ENCODE measurements at regions not wholly inside any gene's neighbourhood (a gene's known extent, or its start where the extent isn't known, plus 50 kb on each side); places are given as distances from the start of the nearest gene placed in this dataset.
A peak's percentile ranks its signal among the peaks of the same experiment; 100 is the strongest.

DNA sequence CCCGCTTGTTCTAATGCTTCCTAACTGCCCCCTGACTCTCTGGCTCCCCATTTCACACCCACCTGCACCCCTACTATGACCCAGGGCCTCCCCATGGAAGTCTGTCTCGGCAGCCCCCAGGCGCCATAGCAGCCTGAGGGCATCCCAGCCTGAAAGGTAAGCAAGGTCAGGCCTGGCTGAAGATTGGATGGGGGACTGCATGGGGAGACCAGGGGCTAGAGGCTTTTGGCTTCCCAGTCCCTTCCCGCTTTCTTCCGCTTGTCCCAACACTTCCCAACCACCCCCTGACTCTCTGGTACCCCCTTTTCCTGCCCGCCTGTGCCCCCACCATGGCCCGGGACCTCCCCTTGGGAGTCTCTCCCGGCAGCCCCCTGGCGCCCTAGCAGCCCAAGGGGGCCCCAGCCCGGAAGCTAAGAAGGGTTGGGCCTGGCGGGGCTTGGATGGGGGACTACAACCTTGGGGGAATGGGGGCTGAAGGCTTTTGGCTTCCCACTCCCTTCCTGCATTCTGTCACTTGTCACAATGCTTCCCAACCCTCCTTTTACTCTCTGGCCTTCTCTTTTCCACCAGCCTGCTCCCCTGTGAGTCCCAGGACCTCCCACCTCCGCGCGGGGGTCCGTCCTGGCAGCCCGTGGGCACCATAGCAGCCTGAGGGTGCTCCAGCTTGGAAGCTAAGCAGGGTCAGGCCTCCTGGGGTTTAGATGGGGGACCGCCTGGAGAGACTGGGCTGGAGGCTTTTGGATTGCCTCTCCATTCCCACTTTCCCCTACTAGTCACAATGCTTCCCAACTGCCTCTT is 2288.4 kb downstream of the TP53TG3F start:
- H3K9me3 ChIP-seq (ENCODE audit: control insufficient read depth in 2 of 3, low read length in 3 of 3), result peaks cover 0 to 89% (median 0%) of the 10 kb centered on the region in 3 experiments
- DNase-seq (no peak), ATAC-seq (no peak)
- Mint-ChIP-seq H3K4me3 (no peak overlapping the region), H3K27me3 (no peaks in the 10 kb centered on the region), H3K9me3 (peaks cover 13 to 51% (median 33%) of the 10 kb centered on the region in 11 donors), H3K27ac (no peak overlapping the region), H3K36me3 (peaks cover 0 to 9% (median 0%) of the 10 kb centered on the region in 5 donors), H3K4me1 (no peaks in the 10 kb centered on the region)
- no peaks in the 10 kb centered on the region for H3K36me3 ChIP-seq (ENCODE audit: control insufficient read depth in 2 of 3, insufficient read depth in 3 of 3, low read length in 3 of 3)
- no peaks in the 10 kb centered on the region for H3K27me3 ChIP-seq (ENCODE audit: control insufficient read depth in 2 of 2, insufficient read depth in 2 of 2, low read length in 2 of 2)
- intact Hi-C loops (cut with micrococcal nuclease), result no loop called here
- ChIA-PET CTCF (no interaction called here), POLR2A (no interaction called here)
- no peak overlapping the region for H3K4me3 ChIP-seq (ENCODE audit: low read length)
- H3K27ac ChIP-seq (ENCODE audit: low read depth, low read length), result no peak overlapping the region
- H3K4me1 ChIP-seq (ENCODE audit: control insufficient read depth in 2 of 2, insufficient read depth in 2 of 2, low read length in 2 of 2), result no peaks in the 10 kb centered on the region

GRCh38 chr16:35748621-35749252 is 2289.3 kb downstream of the TP53TG3F start:
- no peak for ATAC-seq
- no peak overlapping the region for H3K4me3 Mint-ChIP-seq
- H3K4me1 Mint-ChIP-seq, result no peaks in the 10 kb centered on the region
- H3K36me3 ChIP-seq (ENCODE audit: control insufficient read depth in 2 of 3, insufficient read depth in 3 of 3, low read length in 3 of 3), result no peaks in the 10 kb centered on the region
- DNase-seq, result no peak
- H3K27me3 ChIP-seq (ENCODE audit: control insufficient read depth in 2 of 2, insufficient read depth in 2 of 2, low read length in 2 of 2), result no peaks in the 10 kb centered on the region
- no peaks in the 10 kb centered on the region for H3K27me3 Mint-ChIP-seq
- ChIA-PET POLR2A (no interaction called here), CTCF (no interaction called here)
- H3K4me1 ChIP-seq (ENCODE audit: control insufficient read depth in 2 of 2, insufficient read depth in 2 of 2, low read length in 2 of 2), result no peaks in the 10 kb centered on the region
- intact Hi-C loops (cut with micrococcal nuclease), result no loop called here
- peaks cover 13 to 49% (median 28%) of the 10 kb centered on the region in 11 donors for H3K9me3 Mint-ChIP-seq
- no peak overlapping the region for H3K27ac Mint-ChIP-seq
- no peak overlapping the region for H3K27ac ChIP-seq (ENCODE audit: low read depth, low read length)
- H3K4me3 ChIP-seq (ENCODE audit: low read length), result no peak overlapping the region
- peaks cover 0 to 93% (median 0%) of the 10 kb centered on the region in 3 experiments for H3K9me3 ChIP-seq (ENCODE audit: control insufficient read depth in 2 of 3, low read length in 3 of 3)
- peaks cover 0 to 7% (median 0%) of the 10 kb centered on the region in 5 donors for H3K36me3 Mint-ChIP-seq

- H3K27ac Mint-ChIP-seq, result no peak overlapping the region
- Histone ChIP-seq H3K4me3 (ENCODE audit: low read length) (no peak overlapping the region), H3K4me1 (ENCODE audit: control insufficient read depth in 2 of 2, insufficient read depth in 2 of 2, low read length in 2 of 2) (no peaks in the 10 kb centered on the region), H3K36me3 (ENCODE audit: control insufficient read depth in 2 of 3, insufficient read depth in 3 of 3, low read length in 3 of 3) (no peaks in the 10 kb centered on the region), H3K27me3 (ENCODE audit: control insufficient read depth in 2 of 2, insufficient read depth in 2 of 2, low read length in 2 of 2) (no peaks in the 10 kb centered on the region), H3K27ac (ENCODE audit: low read depth, low read length) (no peak overlapping the region), H3K9me3 (ENCODE audit: control insufficient read depth in 2 of 3, low read length in 3 of 3) (peaks cover 0 to 93% (median 0%) of the 10 kb centered on the region in 3 experiments)
- DNase-seq, result no peak
- H3K4me3 Mint-ChIP-seq, result no peak overlapping the region
- H3K36me3 Mint-ChIP-seq, result peaks cover 0 to 2% (median 0%) of the 10 kb centered on the region in 5 donors
- POLR2A ChIA-PET, result no interaction called here
- CTCF ChIA-PET, result no interaction called here
- no peaks in the 10 kb centered on the region for H3K4me1 Mint-ChIP-seq
- intact Hi-C loops (cut with micrococcal nuclease), result no loop called here
- ATAC-seq, result no peak
- H3K9me3 Mint-ChIP-seq, result peaks cover 8 to 43% (median 20%) of the 10 kb centered on the region in 11 donors
- H3K27me3 Mint-ChIP-seq, result no peaks in the 10 kb centered on the region
Observed at GRCh38 chr16:35749253-35750141, 2290.1 kb downstream of the TP53TG3F start.

DNA sequence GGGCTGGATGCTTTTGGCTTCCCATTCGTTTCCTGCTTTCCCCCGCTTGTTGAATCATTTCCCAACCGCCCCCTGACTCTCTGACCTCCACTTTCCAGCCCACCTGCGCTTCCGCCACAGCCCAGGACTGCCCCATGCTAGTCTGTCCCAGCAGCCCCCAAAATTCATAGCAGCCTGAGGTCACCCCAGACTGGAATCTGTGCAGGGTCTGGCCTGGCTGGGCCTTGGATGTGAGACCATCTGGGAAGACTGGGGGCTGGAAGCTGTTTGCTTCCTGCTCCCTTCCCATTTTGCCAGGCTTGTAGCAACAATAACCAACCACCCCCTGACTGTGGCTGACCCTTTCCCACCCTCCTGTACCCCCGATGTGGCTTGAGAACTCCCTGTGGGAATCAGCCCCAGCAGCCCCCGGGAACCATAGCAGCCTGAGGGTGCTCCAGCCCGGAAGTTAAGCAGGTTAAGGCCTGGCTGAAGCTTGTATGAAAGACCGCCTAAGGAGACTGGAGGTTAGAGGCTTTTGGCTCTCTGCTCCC is 2290.8 kb downstream of the TP53TG3F start:
- peaks cover 0 to 92% (median 0%) of the 10 kb centered on the region in 3 experiments for H3K9me3 ChIP-seq (ENCODE audit: control insufficient read depth in 2 of 3, low read length in 3 of 3)

GRCh38 chr16:35750701-35751104 is 2291.3 kb downstream of the TP53TG3F start:
- Mint-ChIP-seq H3K9me3 (peaks cover 0 to 41% (median 16%) of the 10 kb centered on the region in 11 donors), H3K36me3 (peaks cover 0 to 5% (median 1%) of the 10 kb centered on the region in 5 donors), H3K4me1 (no peaks in the 10 kb centered on the region), H3K27ac (no peak overlapping the region), H3K4me3 (no peak overlapping the region), H3K27me3 (no peaks in the 10 kb centered on the region)
- Histone ChIP-seq H3K27me3 (ENCODE audit: control insufficient read depth in 2 of 2, insufficient read depth in 2 of 2, low read length in 2 of 2) (no peaks in the 10 kb centered on the region), H3K27ac (ENCODE audit: low read depth, low read length) (no peak overlapping the region), H3K36me3 (ENCODE audit: control insufficient read depth in 2 of 3, insufficient read depth in 3 of 3, low read length in 3 of 3) (no peaks in the 10 kb centered on the region), H3K9me3 (ENCODE audit: control insufficient read depth in 2 of 3, low read length in 3 of 3) (peaks cover 0 to 89% (median 0%) of the 10 kb centered on the region in 3 experiments), H3K4me1 (ENCODE audit: control insufficient read depth in 2 of 2, insufficient read depth in 2 of 2, low read length in 2 of 2) (no peaks in the 10 kb centered on the region), H3K4me3 (ENCODE audit: low read length) (no peak overlapping the region)
- ChIA-PET POLR2A (no interaction called here), CTCF (no interaction called here)
- ATAC-seq (no peak), DNase-seq (no peak)
- intact Hi-C loops (cut with micrococcal nuclease), result no loop called here

More for the DNA sequence above, 2290.8 kb downstream of the TP53TG3F start:
- no peak overlapping the region for H3K27ac Mint-ChIP-seq
- H3K36me3 Mint-ChIP-seq, result peaks cover 0 to 2% (median 1%) of the 10 kb centered on the region in 5 donors
- Histone ChIP-seq H3K4me3 (ENCODE audit: low read length) (no peak overlapping the region), H3K36me3 (ENCODE audit: control insufficient read depth in 2 of 3, insufficient read depth in 3 of 3, low read length in 3 of 3) (no peaks in the 10 kb centered on the region), H3K4me1 (ENCODE audit: control insufficient read depth in 2 of 2, insufficient read depth in 2 of 2, low read length in 2 of 2) (no peaks in the 10 kb centered on the region), H3K27ac (ENCODE audit: low read depth, low read length) (no peak overlapping the region), H3K27me3 (ENCODE audit: control insufficient read depth in 2 of 2, insufficient read depth in 2 of 2, low read length in 2 of 2) (no peaks in the 10 kb centered on the region)
- H3K27me3 Mint-ChIP-seq, result no peaks in the 10 kb centered on the region
- ChIA-PET POLR2A (no interaction called here), CTCF (no interaction called here)
- peaks cover under 1 to 42% (median 15%) of the 10 kb centered on the region in 11 donors for H3K9me3 Mint-ChIP-seq
- intact Hi-C loops (cut with micrococcal nuclease), result no loop called here
- ATAC-seq (no peak), DNase-seq (no peak)
- H3K4me3 Mint-ChIP-seq, result no peak overlapping the region
- H3K4me1 Mint-ChIP-seq, result no peaks in the 10 kb centered on the region

DNA sequence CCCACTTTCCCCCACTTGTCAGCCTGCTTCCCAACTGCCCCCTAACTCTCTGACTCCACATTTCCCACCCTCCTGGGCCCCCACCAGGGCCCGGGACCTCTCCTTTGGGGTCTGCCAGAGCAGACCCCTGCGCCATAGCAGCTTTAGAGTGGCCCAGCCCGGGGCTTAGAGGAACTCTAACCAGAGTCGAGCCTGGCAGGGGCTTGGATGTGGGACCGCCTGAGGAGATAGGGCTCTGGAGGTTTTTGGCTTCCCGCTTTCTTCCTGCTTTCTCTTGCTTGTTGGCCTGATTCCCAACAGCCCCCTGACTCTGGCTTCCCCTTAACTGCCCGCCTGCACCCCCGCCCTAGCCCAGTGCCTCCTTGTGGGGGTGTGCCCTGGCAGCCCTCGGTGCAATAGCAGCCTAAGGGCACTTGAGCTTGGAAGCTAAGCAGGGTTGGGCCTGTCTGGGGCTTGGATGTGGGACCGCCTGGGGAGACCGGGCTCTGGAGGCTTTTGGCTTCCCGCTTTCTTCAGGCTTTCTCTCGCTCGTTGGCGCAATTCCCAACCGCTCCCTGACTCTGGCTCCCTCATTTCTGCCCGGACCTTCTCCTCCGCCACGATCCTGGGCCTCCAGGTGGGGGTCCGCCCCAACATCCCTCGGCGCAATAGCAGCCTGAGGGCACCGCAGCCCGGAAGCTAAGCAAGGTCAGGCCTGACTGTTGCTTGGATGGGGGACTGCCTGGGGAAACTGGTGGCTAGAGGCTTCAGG is 2292.0 kb downstream of the TP53TG3F start:
- H3K4me3 Mint-ChIP-seq, result peak overlapping the region in 1 of 10 donors; percentile 11

More for the DNA sequence above, 2292.0 kb downstream of the TP53TG3F start:
- Mint-ChIP-seq H3K27me3 (no peaks in the 10 kb centered on the region), H3K27ac (no peak overlapping the region), H3K4me1 (no peaks in the 10 kb centered on the region), H3K9me3 (peaks cover 0 to 42% (median 16%) of the 10 kb centered on the region in 11 donors), H3K36me3 (peaks cover 0 to 5% (median 1%) of the 10 kb centered on the region in 5 donors)
- Histone ChIP-seq H3K4me1 (ENCODE audit: control insufficient read depth in 2 of 2, insufficient read depth in 2 of 2, low read length in 2 of 2) (no peaks in the 10 kb centered on the region), H3K27me3 (ENCODE audit: control insufficient read depth in 2 of 2, insufficient read depth in 2 of 2, low read length in 2 of 2) (no peaks in the 10 kb centered on the region), H3K9me3 (ENCODE audit: control insufficient read depth in 2 of 3, low read length in 3 of 3) (peaks cover 0 to 82% (median 0%) of the 10 kb centered on the region in 3 experiments), H3K27ac (ENCODE audit: low read depth, low read length) (no peak overlapping the region), H3K36me3 (ENCODE audit: control insufficient read depth in 2 of 3, insufficient read depth in 3 of 3, low read length in 3 of 3) (no peaks in the 10 kb centered on the region), H3K4me3 (ENCODE audit: low read length) (no peak overlapping the region)
- intact Hi-C loops (cut with micrococcal nuclease), result no loop called here
- CTCF ChIA-PET, result no interaction called here
- no peak for DNase-seq
- POLR2A ChIA-PET, result no interaction called here
- ATAC-seq, result no peak

Measured in naive thymus-derived CD4-positive, alpha-beta T cell (primary cell).